Mesenchymal stem cell (in vitro differentiated cells and primary cell): ENCODE measurements at regions not wholly inside any gene's neighbourhood (a gene's known extent, or its start where the extent isn't known, plus 50 kb on each side); places are given as distances from the start of the nearest gene placed in this dataset.

Experiments used
- DNase-seq: peaks from one replicate; pipeline ENCODE4 v3.0.0-alpha.2; 2013
- H2AFZ ChIP-seq: one replicate; pipeline ENCODE4 v1.6.1; 2013; ENCODE audit warnings: low read depth, mild to moderate bottlenecking, control low read depth, inconsistent platforms, low read length, moderate library complexity
- H2AK5ac ChIP-seq: 2 replicates; pipeline ENCODE4 v1.6.1; 2013; ENCODE audit warnings: low read length, moderate library complexity, mild to moderate bottlenecking, inconsistent platforms; ENCODE audit not compliant: severe bottlenecking
- H2BK120ac ChIP-seq: one replicate; pipeline ENCODE4 v1.6.1; 2013; ENCODE audit warnings: low read depth, mild to moderate bottlenecking, inconsistent platforms, low read length, moderate library complexity
- H2BK12ac ChIP-seq, 2 experiments: one replicate each; pipeline ENCODE4 v1.6.1; 2013; ENCODE audit warnings: inconsistent platforms in 2 of 2, low read length in 2 of 2, mild to moderate bottlenecking in 2 of 2, moderate library complexity in 2 of 2, control low read depth in 1 of 2
- H2BK15ac ChIP-seq: one replicate; pipeline ENCODE4 v1.6.1; 2013; ENCODE audit warnings: mild to moderate bottlenecking, low read depth, inconsistent platforms; ENCODE audit not compliant: poor library complexity, severe bottlenecking
- H2BK5ac ChIP-seq: 2 replicates; pipeline ENCODE4 v1.6.1; 2013; ENCODE audit warnings: low read depth, mild to moderate bottlenecking, low read length, control low read depth, inconsistent platforms; ENCODE audit not compliant: poor library complexity, severe bottlenecking
- H3K14ac ChIP-seq, 2 experiments: one replicate each; pipeline ENCODE4 v1.6.1; 2013; ENCODE audit warnings: inconsistent platforms in 2 of 2, low read length in 2 of 2, control low read depth in 1 of 2, mild to moderate bottlenecking in 1 of 2, moderate library complexity in 1 of 2
- H3K18ac ChIP-seq, 2 experiments: one replicate each; pipeline ENCODE4 v1.6.1; 2013; ENCODE audit warnings: inconsistent platforms in 2 of 2, low read length in 2 of 2, control low read depth in 1 of 2, low read depth in 1 of 2, mild to moderate bottlenecking in 1 of 2
- H3K23ac ChIP-seq, 2 experiments: one replicate each; pipeline ENCODE4 v1.6.1; 2013; ENCODE audit warnings: inconsistent platforms in 2 of 2, low read length in 2 of 2, mild to moderate bottlenecking in 2 of 2, moderate library complexity in 2 of 2, control low read depth in 1 of 2
- H3K27ac ChIP-seq: 2 replicates; pipeline ENCODE4 v1.5.1; 2013; ENCODE audit warnings: mild to moderate bottlenecking, moderate library complexity, low read length, control low read depth, inconsistent platforms; ENCODE audit not compliant: poor library complexity, severe bottlenecking
- H3K27me3 ChIP-seq, 2 experiments: 2 replicates each; pipeline versions ENCODE4 v1.6.1 to v1.7.0; 2013; ENCODE audit warnings: low read length in 2 of 2, mild to moderate bottlenecking in 2 of 2, moderate library complexity in 2 of 2, control low read depth in 1 of 2, inconsistent platforms in 1 of 2; ENCODE audit not compliant: control insufficient read depth in 1 of 2, insufficient read depth in 1 of 2
- H3K36me3 ChIP-seq, 2 experiments: 2 replicates each; pipeline versions ENCODE4 v1.6.1 to v1.7.0; 2013; ENCODE audit warnings: low read length in 2 of 2, control low read depth in 1 of 2, inconsistent platforms in 1 of 2, low read depth in 1 of 2, mild to moderate bottlenecking in 1 of 2; ENCODE audit not compliant: insufficient read depth in 2 of 2, control insufficient read depth in 1 of 2
- H3K4ac ChIP-seq, 2 experiments: one replicate each; pipeline ENCODE4 v1.6.1; 2013; ENCODE audit warnings: inconsistent platforms in 2 of 2, low read length in 2 of 2, mild to moderate bottlenecking in 2 of 2, moderate library complexity in 2 of 2, control low read depth in 1 of 2, low read depth in 1 of 2
- H3K4me1 ChIP-seq: 2 replicates; pipeline ENCODE4 v1.6.1; 2013; ENCODE audit warnings: low read depth, low read length, control low read depth; ENCODE audit not compliant: control insufficient read depth, insufficient read depth
- H3K4me2 ChIP-seq: 2 replicates; pipeline ENCODE4 v1.6.1; 2013; ENCODE audit warnings: low read length, mild to moderate bottlenecking, inconsistent platforms; ENCODE audit not compliant: poor library complexity, severe bottlenecking
- H3K4me3 ChIP-seq, 2 experiments: 2 replicates each; pipeline versions ENCODE4 v1.5.1 to v1.7.0; 2013; ENCODE audit warnings: low read length in 2 of 2, mild to moderate bottlenecking in 2 of 2, control low read depth in 1 of 2, low read depth in 1 of 2; ENCODE audit not compliant: insufficient read depth in 1 of 2
- H3K79me1 ChIP-seq: replicated peaks from 2 replicates; pipeline ENCODE4 v1.6.1; 2013; ENCODE audit warnings: mild to moderate bottlenecking, control low read depth, low read length, inconsistent platforms; ENCODE audit not compliant: poor library complexity, severe bottlenecking
- H3K9ac ChIP-seq: 2 replicates; pipeline ENCODE4 v1.7.0; 2013; ENCODE audit warnings: mild to moderate bottlenecking, low read length, moderate library complexity
- H3K9me3 ChIP-seq: 2 replicates; pipeline ENCODE4 v1.7.0; 2013; ENCODE audit warnings: mild to moderate bottlenecking, low read length; ENCODE audit not compliant: control insufficient read depth
- H4K8ac ChIP-seq: one replicate; pipeline ENCODE4 v1.6.1; 2013; ENCODE audit warnings: inconsistent platforms, mild to moderate bottlenecking, low read length, moderate library complexity
- H4K91ac ChIP-seq: one replicate; pipeline ENCODE4 v1.6.1; 2013; ENCODE audit warnings: mild to moderate bottlenecking, low read length, inconsistent platforms
- WGBS: methylation state at CpG from one replicate; pipeline ENCODE4 v1.1.7; 2013; ENCODE audit warnings: mixed read lengths; 5-methylcytosine and 5-hydroxymethylcytosine counted together

DNA sequence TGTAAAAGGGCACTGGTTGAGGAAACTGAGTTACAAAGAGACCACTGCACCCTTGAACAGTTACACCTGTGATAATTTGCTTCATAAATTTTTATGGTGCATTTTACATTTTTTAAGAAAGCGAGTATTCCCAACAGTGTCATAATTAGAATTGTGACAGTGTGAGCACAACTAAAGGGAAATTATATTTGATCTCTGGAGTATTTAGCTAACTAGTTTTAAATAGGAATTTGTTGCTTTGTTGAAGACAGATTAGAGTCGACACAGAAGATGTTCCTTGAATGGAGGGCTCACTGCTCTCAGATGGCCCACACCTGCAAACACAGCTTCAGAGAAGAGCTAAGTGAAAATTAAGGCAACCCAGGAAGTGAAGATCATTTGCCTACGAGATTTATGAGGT is 555.0 kb upstream of the GOT2 start:
- Histone ChIP-seq H3K27me3 (no peaks in the 10 kb centered on the region), H2BK5ac (no peak overlapping the region), H3K79me1 (no peaks in the 10 kb centered on the region), H2BK15ac (no peak overlapping the region), H3K14ac (no peak overlapping the region), H4K8ac (no peak overlapping the region), H3K4me3 (no peak overlapping the region), H3K36me3 (no peaks in the 10 kb centered on the region), H2BK120ac (no peak overlapping the region), H3K27ac (no peak overlapping the region), H3K18ac (no peak overlapping the region), H2AK5ac (no peak overlapping the region), H3K4me2 (no peak overlapping the region), H3K9me3 (peaks cover 30% of the 10 kb centered on the region), H2BK12ac (no peak overlapping the region), H3K9ac (no peak overlapping the region), H3K4ac (no peak overlapping the region), H3K4me1 (no peaks in the 10 kb centered on the region), H3K23ac (no peak overlapping the region), H2AFZ (no peak overlapping the region), H4K91ac (no peak overlapping the region)
- DNase-seq: no peak
- 68% methylated on average over 3 of the region's 3 CpGs for WGBS

DNA sequence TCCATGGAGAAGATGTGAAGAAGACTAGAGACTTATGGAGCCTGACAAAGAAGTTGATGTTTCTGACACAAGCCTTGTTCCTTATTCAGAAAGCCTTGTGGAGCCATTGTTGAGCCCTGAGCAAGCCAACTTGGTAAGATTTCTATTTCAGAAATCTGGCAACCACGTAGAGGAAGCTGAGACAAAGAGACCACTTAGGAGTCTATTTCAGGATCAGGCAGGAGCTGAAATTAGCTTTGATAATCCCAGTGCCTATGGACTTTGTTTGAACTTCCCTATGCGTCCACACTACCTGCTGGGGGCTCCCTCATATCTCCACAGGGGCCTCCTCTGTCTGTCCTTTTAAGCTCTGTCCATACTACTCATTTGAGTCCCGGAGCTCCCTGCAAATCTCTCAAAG is 540.0 kb upstream of the GOT2 start:
- 53% methylated on average over 3 of the region's 3 CpGs for WGBS
- Histone ChIP-seq H3K23ac (no peak overlapping the region), H3K18ac (no peak overlapping the region), H3K9ac (no peak overlapping the region), H3K4me3 (no peak overlapping the region), H3K4ac (no peak overlapping the region), H3K9me3 (peaks cover under 1% of the 10 kb centered on the region), H4K91ac (no peak overlapping the region), H3K14ac (no peak overlapping the region), H3K79me1 (no peaks in the 10 kb centered on the region), H2AFZ (no peak overlapping the region), H2BK15ac (no peak overlapping the region), H3K4me1 (no peaks in the 10 kb centered on the region), H2AK5ac (no peak overlapping the region), H2BK5ac (no peak overlapping the region), H3K4me2 (no peak overlapping the region), H2BK12ac (no peak overlapping the region), H4K8ac (no peak overlapping the region), H3K27ac (no peak overlapping the region), H2BK120ac (no peak overlapping the region), H3K27me3 (no peaks in the 10 kb centered on the region), H3K36me3 (no peaks in the 10 kb centered on the region)
- DNase-seq: no peak

DNA sequence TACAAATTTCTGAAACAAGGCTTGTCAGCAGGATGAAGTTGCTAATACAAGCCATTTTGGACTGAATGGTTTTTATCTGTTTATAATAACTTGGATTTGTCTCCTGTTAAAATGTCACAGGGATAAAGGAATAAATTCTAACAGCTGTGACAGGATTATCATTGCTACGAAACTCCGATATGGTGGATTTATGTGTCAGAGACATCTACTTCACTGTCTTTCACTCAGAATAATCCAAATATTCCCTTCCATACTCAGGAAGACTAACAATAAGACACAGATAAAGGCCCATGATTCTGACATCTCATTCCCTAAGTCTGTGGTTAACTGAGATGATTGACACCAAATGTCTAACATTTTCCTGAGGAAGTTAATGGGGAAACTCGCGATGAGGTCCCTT is 529.8 kb upstream of the GOT2 start:
- Histone ChIP-seq H3K4me1 (no peaks in the 10 kb centered on the region), H3K4me3 (no peak overlapping the region), H4K8ac (no peak overlapping the region), H2AFZ (no peak overlapping the region), H2BK12ac (no peak overlapping the region), H3K79me1 (no peaks in the 10 kb centered on the region), H3K4me2 (no peak overlapping the region), H3K9me3 (no peaks in the 10 kb centered on the region), H3K23ac (no peak overlapping the region), H2BK5ac (no peak overlapping the region), H2BK120ac (no peak overlapping the region), H3K4ac (no peak overlapping the region), H3K36me3 (no peaks in the 10 kb centered on the region), H3K14ac (no peak overlapping the region), H3K18ac (no peak overlapping the region), H3K27me3 (no peaks in the 10 kb centered on the region), H2BK15ac (no peak overlapping the region), H3K9ac (no peak overlapping the region), H3K27ac (no peak overlapping the region), H4K91ac (no peak overlapping the region), H2AK5ac (no peak overlapping the region)
- no peak for DNase-seq
- WGBS: 100% methylated on average over 4 of the region's 4 CpGs

DNA sequence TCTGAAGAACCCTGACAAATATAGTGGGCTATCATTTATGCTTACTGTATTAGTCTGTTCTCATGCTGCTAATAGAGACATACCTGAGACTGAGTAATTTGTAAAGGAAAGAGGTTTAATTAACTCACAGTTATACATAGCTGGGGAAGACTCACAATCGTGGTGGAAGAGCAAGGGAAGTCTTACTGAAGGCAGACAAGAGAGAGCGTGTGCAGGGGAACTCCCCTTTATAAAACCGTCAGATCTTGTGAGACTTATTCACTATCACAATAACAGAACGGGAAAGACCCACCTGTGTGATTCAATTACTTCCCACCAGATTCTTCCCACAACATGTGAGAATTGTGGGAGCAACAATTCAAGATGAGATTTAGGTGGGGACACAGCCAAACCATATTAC is 526.8 kb upstream of the GOT2 start:
- no peaks in the 10 kb centered on the region for H3K79me1 ChIP-seq
- H2BK120ac ChIP-seq: no peak overlapping the region
- H3K4ac ChIP-seq: no peak overlapping the region
- no peak overlapping the region for H3K4me3 ChIP-seq
- no peak overlapping the region for H3K23ac ChIP-seq
- H4K91ac ChIP-seq: no peak overlapping the region
- no peak for DNase-seq
- no peak overlapping the region for H2BK5ac ChIP-seq
- WGBS: 71% methylated on average over 4 of the region's 4 CpGs
- no peaks in the 10 kb centered on the region for H3K36me3 ChIP-seq
- H2BK15ac ChIP-seq: no peak overlapping the region
- H3K14ac ChIP-seq: no peak overlapping the region
- no peak overlapping the region for H3K4me2 ChIP-seq
- H3K4me1 ChIP-seq: no peaks in the 10 kb centered on the region
- H2AFZ ChIP-seq: no peak overlapping the region
- H3K27ac ChIP-seq: no peak overlapping the region
- H3K27me3 ChIP-seq: no peaks in the 10 kb centered on the region
- H3K9me3 ChIP-seq: no peaks in the 10 kb centered on the region
- no peak overlapping the region for H2BK12ac ChIP-seq
- H4K8ac ChIP-seq: no peak overlapping the region
- no peak overlapping the region for H3K9ac ChIP-seq
- no peak overlapping the region for H2AK5ac ChIP-seq
- no peak overlapping the region for H3K18ac ChIP-seq
